SK-N-MC (cell line): ENCODE measurements at regions not wholly inside any gene's neighbourhood (a gene's known extent, or its start where the extent isn't known, plus 50 kb on each side); places are given as distances from the start of the nearest gene placed in this dataset.
"Not testable (repeated sequence)": the region's sequence is repeated elsewhere in the genome, so short reads cannot be mapped to it uniquely, and the experiment has no call there.

Source experiments
- DNase-seq: peaks from one replicate; pipeline ENCODE4 v3.0.0-alpha.2; 2011; ENCODE audit warnings: low read depth, low spot score
- H3K27ac ChIP-seq: fragments of 200-600 bp; sonication (generic); 2 replicates; pipeline ENCODE4 v1.5.1; 2016; ENCODE audit warnings: mixed run types
- H3K36me3 ChIP-seq: fragments of 200-600 bp; sonication (generic); 2 replicates; pipeline ENCODE4 v1.6.1; 2017; ENCODE audit warnings: antibody characterized with exemption, low read length, mixed read lengths; ENCODE audit not compliant: insufficient read depth
- H3K4me3 ChIP-seq: fragments of 200-600 bp; sonication (generic); 2 replicates; pipeline ENCODE4 v1.5.1; 2016
- H3K9ac ChIP-seq: fragments of 200-600 bp; sonication (generic); 2 replicates; pipeline ENCODE4 v1.8.0; 2017; ENCODE audit warnings: mixed run types, mixed read lengths; ENCODE audit not compliant: insufficient read length
- H3K9me3 ChIP-seq: fragments of 200-600 bp; sonication (generic); 2 replicates; pipeline ENCODE4 v1.6.1; 2017; ENCODE audit warnings: low read depth, mild to moderate bottlenecking, antibody characterized with exemption, low read length, moderate library complexity, mixed read lengths
- EZH2 ChIP-seq: fragments of 200-600 bp; sonication (generic); IDR thresholded peaks from one replicate; pipeline ENCODE4 v1.6.1; 2017; ENCODE audit warnings: antibody characterized with exemption
- FOXP2 ChIP-seq: optimal IDR thresholded peaks from 2 replicates; pipeline ENCODE3; 2011; ENCODE audit warnings: mild to moderate bottlenecking, moderate library complexity; ENCODE audit not compliant: insufficient read depth; ENCODE audit errors: extremely low read length, control extremely low read depth
- POLR2AphosphoS5 ChIP-seq: IDR thresholded peaks from 2 replicates; pipeline ENCODE4 v1.6.1; 2012; ENCODE audit warnings: mild to moderate bottlenecking, low read depth, low read length, borderline replicate concordance

DNA sequence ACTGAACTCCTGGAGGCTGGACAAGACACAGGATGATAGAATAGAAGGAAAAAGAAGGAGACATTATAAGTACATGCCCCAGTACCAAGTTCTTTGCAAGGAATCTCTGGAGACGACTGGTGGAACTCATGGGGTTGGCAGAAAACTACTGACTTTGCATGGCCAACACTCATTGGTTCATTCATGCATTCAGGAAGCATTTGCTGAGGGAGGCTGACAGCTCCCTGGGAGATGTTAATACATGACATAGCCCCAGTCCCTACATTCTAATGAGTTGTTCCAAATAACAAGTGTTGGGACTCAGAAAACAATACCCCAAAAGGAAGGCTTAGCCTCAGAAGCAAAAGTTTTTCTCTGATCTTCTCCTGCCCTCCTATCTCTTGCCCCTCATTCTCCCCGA, 172.8 kb upstream of the IRF2BP2 start:
- no peak for DNase-seq
- Histone ChIP-seq H3K4me3 (no peak overlapping the region), H3K27ac (no peak overlapping the region), H3K9me3 (no peaks in the 10 kb centered on the region), H3K36me3 (no peaks in the 10 kb centered on the region), H3K9ac (no peak overlapping the region)
- no peak for TF ChIP-seq FOXP2
- no peak for TF ChIP-seq POLR2AphosphoS5
- no peak for TF ChIP-seq EZH2

DNA sequence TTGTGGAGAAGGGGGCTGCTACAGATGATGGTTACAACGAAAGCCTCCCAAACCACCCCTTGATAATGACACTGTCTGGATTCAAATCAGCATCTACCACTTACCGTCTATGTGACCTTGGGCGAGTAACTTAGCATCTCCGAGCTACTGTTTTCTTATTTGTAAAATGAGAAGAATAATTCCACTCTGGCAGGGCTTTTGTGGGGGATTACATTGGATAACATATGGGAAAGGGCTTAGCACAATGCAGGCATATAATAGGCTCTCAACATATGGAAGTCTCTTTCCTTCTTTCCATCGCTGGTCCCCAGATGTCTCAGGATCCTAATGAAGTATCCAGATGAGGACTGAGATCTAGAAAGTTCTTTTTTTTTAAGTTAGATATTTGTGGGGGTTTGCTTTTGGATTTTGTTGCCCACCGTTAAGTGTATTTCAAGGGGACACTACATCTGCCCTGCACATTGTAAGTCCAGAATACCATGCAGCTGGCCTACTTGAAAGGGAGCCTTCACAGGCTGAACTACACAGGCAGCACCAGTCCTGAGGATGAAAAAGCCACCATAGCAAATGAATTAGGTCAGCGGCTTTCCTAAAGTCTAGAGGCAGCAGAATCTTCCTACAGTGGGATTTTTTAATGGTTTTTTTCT, 172.2 kb upstream of the IRF2BP2 start:
- TF ChIP-seq POLR2AphosphoS5: no peak
- no peak for TF ChIP-seq EZH2
- no peak for TF ChIP-seq FOXP2
- no peaks in the 10 kb centered on the region for H3K9me3 ChIP-seq
- no peaks in the 10 kb centered on the region for H3K36me3 ChIP-seq
- H3K9ac ChIP-seq: no peak overlapping the region
- no peak overlapping the region for H3K4me3 ChIP-seq
- H3K27ac ChIP-seq: no peak overlapping the region
- DNase-seq: no peak

DNA sequence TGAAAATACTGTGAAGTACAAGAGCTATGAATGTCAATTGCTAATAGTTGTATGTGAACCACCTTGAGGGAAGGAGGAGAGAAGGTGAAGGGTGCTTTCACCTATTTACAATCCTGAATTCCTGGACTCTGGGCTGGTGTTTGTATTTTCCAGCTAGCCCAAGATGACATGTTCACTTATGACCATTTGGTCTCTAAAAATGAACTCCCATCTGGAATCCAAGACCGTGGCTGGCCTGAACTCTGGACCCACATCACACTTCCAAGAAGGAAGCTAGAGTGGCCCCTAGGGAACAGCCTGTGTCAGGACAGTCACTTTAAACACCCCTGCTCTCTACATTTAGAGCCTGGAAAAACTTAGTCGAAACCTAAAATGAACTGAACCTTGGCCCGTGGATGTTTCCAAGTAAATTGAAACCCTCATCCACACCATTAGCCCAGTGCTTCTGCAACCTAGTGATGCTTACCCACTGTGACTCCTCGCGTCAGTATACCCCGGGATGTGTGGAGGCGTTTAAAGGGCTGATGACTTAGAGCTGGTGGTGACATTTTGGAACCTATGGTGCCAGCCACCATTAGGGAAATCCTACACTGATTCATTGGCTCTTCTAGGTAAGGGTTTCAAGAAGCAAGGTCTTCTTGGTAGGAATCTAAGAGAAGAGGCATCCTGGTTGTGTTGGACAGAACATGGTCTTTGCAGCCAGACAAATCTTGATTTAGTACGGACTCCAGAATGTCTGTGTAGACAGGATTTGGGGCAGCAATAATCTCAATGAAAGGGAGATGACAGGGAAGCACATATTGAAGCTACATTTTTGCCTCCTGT, 171.5 kb upstream of the IRF2BP2 start:
- no peak overlapping the region for H3K9ac ChIP-seq
- no peaks in the 10 kb centered on the region for H3K36me3 ChIP-seq
- TF ChIP-seq EZH2 (no peak), FOXP2 (no peak), POLR2AphosphoS5 (no peak)
- no peak overlapping the region for H3K27ac ChIP-seq
- no peak for DNase-seq
- no peak overlapping the region for H3K4me3 ChIP-seq
- no peaks in the 10 kb centered on the region for H3K9me3 ChIP-seq

DNA sequence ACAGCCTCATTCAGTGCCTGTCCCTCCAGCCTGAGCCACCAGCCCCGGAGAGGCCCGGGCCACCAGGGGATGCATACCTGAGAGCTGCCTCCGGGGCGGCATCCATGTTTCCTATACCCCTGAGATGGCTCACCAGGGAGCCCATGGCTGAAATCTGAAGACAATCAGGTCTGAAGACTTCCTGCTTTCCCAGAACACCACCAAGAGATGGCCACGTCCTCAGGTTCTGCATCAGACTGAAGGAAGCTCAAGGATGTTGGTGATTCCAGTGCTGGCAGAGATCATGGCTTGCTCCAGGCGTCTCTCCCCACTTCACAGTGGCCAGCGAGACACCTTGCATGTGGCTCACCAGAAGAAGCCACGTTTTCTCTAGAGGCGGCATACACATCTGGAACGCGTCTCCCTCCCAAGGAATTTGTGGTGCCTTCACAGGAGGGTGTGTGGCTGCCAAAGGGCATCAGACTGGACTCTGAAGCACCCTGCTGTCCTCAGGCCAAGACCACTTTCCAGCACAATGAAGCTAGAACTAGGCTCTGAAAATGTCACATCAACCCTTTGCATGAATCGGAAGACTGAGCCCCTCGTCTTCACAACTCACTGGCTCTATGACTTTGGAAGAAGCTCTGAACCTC, 170.7 kb upstream of the IRF2BP2 start:
- Histone ChIP-seq H3K9me3 (no peaks in the 10 kb centered on the region), H3K36me3 (no peaks in the 10 kb centered on the region), H3K4me3 (no peak overlapping the region), H3K9ac (no peak overlapping the region), H3K27ac (no peak overlapping the region)
- DNase-seq: no peak
- TF ChIP-seq POLR2AphosphoS5 (no peak), EZH2 (no peak), FOXP2 (no peak)

DNA sequence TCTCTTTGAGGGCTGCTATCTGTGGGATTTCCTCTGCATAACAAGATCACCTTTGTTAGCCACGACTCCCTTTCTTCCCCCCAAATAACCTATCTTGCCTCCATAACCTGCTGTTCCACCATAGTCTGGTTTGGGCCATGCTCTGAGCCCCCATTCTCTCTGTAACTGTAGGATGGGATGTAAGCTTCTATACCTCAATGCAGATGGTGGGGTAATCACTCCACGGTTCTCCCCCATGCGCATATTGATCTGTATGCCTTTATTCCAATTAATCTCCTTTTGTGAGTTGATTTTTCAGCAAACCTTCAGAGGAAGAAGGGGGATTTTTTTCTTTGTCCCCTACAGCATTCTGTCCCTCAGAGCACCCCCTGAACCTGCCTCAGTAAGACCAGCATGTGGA, 170.1 kb upstream of the IRF2BP2 start:
- no peak for DNase-seq
- Histone ChIP-seq H3K36me3 (no peaks in the 10 kb centered on the region), H3K4me3 (no peak overlapping the region), H3K9me3 (no peaks in the 10 kb centered on the region), H3K9ac (no peak overlapping the region), H3K27ac (no peak overlapping the region)
- no peak for TF ChIP-seq POLR2AphosphoS5
- no peak for TF ChIP-seq EZH2
- TF ChIP-seq FOXP2: no peak

DNA sequence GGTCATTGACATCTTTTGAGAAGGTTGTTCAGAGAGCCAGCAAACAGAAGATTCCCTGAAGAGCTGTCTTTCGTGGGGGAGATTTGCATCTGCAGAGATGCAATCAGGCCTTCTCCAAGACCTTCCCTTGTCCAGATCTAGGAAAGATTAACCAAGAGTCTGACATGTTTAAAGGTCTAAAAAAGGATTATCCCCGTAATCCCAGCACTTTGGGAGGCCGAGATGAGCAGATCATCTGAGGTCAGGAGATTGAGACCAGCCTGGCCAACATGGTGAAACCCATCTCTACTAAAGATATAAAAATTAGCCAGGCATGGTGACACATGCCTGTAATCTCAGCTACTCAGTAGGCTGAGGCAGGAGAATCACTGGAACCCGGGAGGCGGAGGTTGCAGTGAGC, 169.6 kb upstream of the IRF2BP2 start:
- not testable (repeated sequence) for H3K9ac ChIP-seq, DNase-seq, H3K4me3 ChIP-seq, H3K9me3 ChIP-seq, H3K27ac ChIP-seq, H3K36me3 ChIP-seq

DNA sequence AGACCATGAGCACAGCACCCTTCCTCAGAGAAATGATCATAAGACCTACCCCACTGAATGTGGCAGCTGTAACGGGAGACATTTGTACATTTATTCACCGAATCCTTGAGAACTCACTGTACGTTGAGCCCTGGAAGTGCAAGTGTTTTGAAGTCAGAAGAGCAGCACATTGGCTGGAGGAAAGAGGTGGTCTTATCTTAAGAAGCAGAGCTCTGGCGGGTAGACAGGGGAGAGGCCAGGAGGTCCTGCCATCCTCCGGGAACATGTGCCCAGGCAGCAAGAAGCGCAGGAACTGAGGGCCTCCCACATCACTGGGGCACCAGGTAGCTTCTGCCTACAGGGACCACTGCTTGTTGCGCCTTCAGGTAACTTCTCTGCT, 169.2 kb upstream of the IRF2BP2 start:
- no peak overlapping the region for H3K4me3 ChIP-seq
- no peak overlapping the region for H3K9ac ChIP-seq
- no peaks in the 10 kb centered on the region for H3K9me3 ChIP-seq
- no peak for TF ChIP-seq POLR2AphosphoS5
- no peak for TF ChIP-seq FOXP2
- TF ChIP-seq EZH2: no peak
- DNase-seq: no peak
- H3K27ac ChIP-seq: no peak overlapping the region
- no peaks in the 10 kb centered on the region for H3K36me3 ChIP-seq

DNA sequence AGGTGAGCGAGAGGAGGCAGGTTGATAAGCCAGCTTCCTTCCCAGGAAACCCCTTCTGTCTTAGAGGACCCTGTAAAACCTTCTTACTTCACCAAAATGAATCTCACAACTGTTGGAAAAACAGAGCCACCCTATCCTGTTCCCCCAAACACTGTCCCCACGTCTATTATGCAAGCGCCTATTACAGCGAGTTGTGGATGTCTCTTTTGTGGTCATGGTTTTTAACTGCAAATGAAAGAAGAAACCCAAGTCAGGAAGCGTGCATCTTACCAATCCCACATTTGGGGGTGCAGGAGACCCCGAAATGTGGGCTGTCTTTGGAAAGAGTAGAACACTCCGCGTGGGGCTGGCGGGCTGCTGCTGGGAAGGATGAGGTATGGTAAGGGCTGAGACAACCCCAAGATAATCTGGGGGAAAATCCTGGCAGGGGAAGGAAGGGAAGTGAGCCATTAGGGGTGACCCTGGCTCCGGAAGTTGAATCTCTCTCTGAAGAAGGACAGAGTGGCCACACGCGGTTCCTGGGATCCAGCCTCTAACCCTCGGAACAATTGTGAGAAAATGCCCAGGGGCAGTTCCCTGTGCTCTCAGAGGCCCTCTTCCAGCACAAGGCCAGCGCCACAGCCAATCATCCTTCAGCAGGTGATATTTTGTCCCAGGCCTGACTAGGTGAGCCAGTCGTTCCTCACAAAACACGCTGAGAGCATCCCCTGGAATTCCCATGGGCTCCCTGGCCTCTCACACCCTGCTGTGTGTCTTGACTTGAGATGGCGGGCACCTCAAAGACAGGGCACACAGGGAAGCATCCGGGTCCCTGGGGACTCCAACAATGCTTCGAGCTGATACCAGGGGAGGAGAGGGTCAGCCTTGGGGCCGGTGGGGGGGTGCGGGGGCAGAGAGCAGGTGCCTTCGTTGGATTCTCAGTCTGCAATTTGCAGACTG, 168.5 kb upstream of the IRF2BP2 start:
- Histone ChIP-seq H3K9ac (no peak overlapping the region), H3K36me3 (no peaks in the 10 kb centered on the region), H3K27ac (no peak overlapping the region), H3K9me3 (no peaks in the 10 kb centered on the region), H3K4me3 (no peak overlapping the region)
- DNase-seq: no peak
- TF ChIP-seq POLR2AphosphoS5 (no peak), EZH2 (no peak), FOXP2 (no peak)
